Nephron progenitor cell (in vitro differentiated cells): ENCODE measurements at regions not wholly inside any gene's neighbourhood (a gene's known extent, or its start where the extent isn't known, plus 50 kb on each side); places are given as distances from the start of the nearest gene placed in this dataset.

Source experiments
- DNase-seq: peaks from one replicate; pipeline ENCODE4 v3.0.0; 2021
- H3K27ac Mint-ChIP-seq: 2 replicates; pipeline ENCODE4 v1.8.0; 2021; ENCODE audit warnings: mild to moderate bottlenecking, moderate library complexity, mixed read lengths
- H3K27me3 Mint-ChIP-seq: 2 replicates; pipeline ENCODE4 v1.8.0; 2021; ENCODE audit warnings: mild to moderate bottlenecking, low read depth, mixed read lengths; ENCODE audit not compliant: poor library complexity
- H3K36me3 Mint-ChIP-seq: 2 replicates; pipeline ENCODE4 v1.8.0; 2021; ENCODE audit warnings: low read depth, mixed read lengths
- H3K4me1 Mint-ChIP-seq: 2 replicates; pipeline ENCODE4 v1.8.0; 2021; ENCODE audit warnings: mixed read lengths
- H3K4me3 Mint-ChIP-seq: 2 replicates; pipeline ENCODE4 v1.8.0; 2021; ENCODE audit warnings: mild to moderate bottlenecking, moderate library complexity, mixed read lengths
- H3K9me3 Mint-ChIP-seq: 2 replicates; pipeline ENCODE4 v1.8.0; 2021; ENCODE audit warnings: mild to moderate bottlenecking, moderate library complexity, mixed read lengths
- CTCF ChIP-seq: fragments of 200-600 bp; sonication (generic); IDR thresholded peaks from 2 replicates; pipeline ENCODE4 v1.5.0; 2021; ENCODE audit warnings: antibody characterized with exemption

GRCh38 chr22:34324763-34325162 lies 404.5 kb upstream of the LARGE1 start:
- Mint-ChIP-seq H3K27ac (no peak overlapping the region), H3K27me3 (no peaks in the 10 kb centered on the region), H3K36me3 (no peaks in the 10 kb centered on the region), H3K4me3 (no peak overlapping the region), H3K9me3 (no peaks in the 10 kb centered on the region), H3K4me1 (no peaks in the 10 kb centered on the region)
- no peak for TF ChIP-seq CTCF
- no peak for DNase-seq

GRCh38 chr22:34326901-34327300 lies 406.6 kb upstream of the LARGE1 start:
- no peak overlapping the region for H3K4me3 Mint-ChIP-seq
- no peaks in the 10 kb centered on the region for H3K27me3 Mint-ChIP-seq
- H3K27ac Mint-ChIP-seq, result no peak overlapping the region
- H3K36me3 Mint-ChIP-seq, result no peaks in the 10 kb centered on the region
- no peaks in the 10 kb centered on the region for H3K4me1 Mint-ChIP-seq
- no peak for DNase-seq
- H3K9me3 Mint-ChIP-seq, result no peaks in the 10 kb centered on the region
- TF ChIP-seq CTCF, result no peak

- H3K27ac Mint-ChIP-seq, result no peak overlapping the region
- no peak for DNase-seq
- TF ChIP-seq CTCF, result no peak
- no peak overlapping the region for H3K4me3 Mint-ChIP-seq
- peaks cover 24% of the 10 kb centered on the region for H3K9me3 Mint-ChIP-seq
- no peaks in the 10 kb centered on the region for H3K36me3 Mint-ChIP-seq
- no peaks in the 10 kb centered on the region for H3K4me1 Mint-ChIP-seq
- peaks cover 3% of the 10 kb centered on the region for H3K27me3 Mint-ChIP-seq
Observed at GRCh38 chr22:34330432-34330831, 410.2 kb upstream of the LARGE1 start.

- peaks cover 3% of the 10 kb centered on the region for H3K27me3 Mint-ChIP-seq
- no peak overlapping the region for H3K27ac Mint-ChIP-seq
- H3K9me3 Mint-ChIP-seq, result peaks cover 36% of the 10 kb centered on the region
- no peaks in the 10 kb centered on the region for H3K4me1 Mint-ChIP-seq
- TF ChIP-seq CTCF, result no peak
- no peak overlapping the region for H3K4me3 Mint-ChIP-seq
- no peak for DNase-seq
- no peaks in the 10 kb centered on the region for H3K36me3 Mint-ChIP-seq
Observed at GRCh38 chr22:34333285-34333684, 413.0 kb upstream of the LARGE1 start.

- Mint-ChIP-seq H3K27me3 (peaks cover 3% of the 10 kb centered on the region), H3K9me3 (peaks cover 36% of the 10 kb centered on the region), H3K36me3 (no peaks in the 10 kb centered on the region), H3K4me1 (no peaks in the 10 kb centered on the region), H3K27ac (no peak overlapping the region), H3K4me3 (no peak overlapping the region)
- TF ChIP-seq CTCF, result no peak
- no peak for DNase-seq
Observed at GRCh38 chr22:34334893-34335292, 414.6 kb upstream of the LARGE1 start.

GRCh38 chr22:34344702-34345101 lies 424.4 kb upstream of the LARGE1 start:
- H3K4me1 Mint-ChIP-seq, result no peaks in the 10 kb centered on the region
- H3K27ac Mint-ChIP-seq, result no peak overlapping the region
- DNase-seq, result no peak
- TF ChIP-seq CTCF, result no peak
- no peaks in the 10 kb centered on the region for H3K9me3 Mint-ChIP-seq
- no peaks in the 10 kb centered on the region for H3K36me3 Mint-ChIP-seq
- H3K27me3 Mint-ChIP-seq, result peaks cover 22% of the 10 kb centered on the region
- no peak overlapping the region for H3K4me3 Mint-ChIP-seq
